Loucy (cell line): ENCODE measurements at regions not wholly inside any gene's neighbourhood (a gene's known extent, or its start where the extent isn't known, plus 50 kb on each side); places are given as distances from the start of the nearest gene placed in this dataset.

Experiments used
- H2AFZ ChIP-seq: fragments of 200-600 bp; sonication (generic); 2 replicates; pipeline ENCODE4 v1.6.0; 2016; ENCODE audit warnings: antibody characterized with exemption, mild to moderate bottlenecking, low read length, moderate library complexity
- H3F3A ChIP-seq: fragments of 200-600 bp; 2 replicates; pipeline ENCODE4 v1.6.0; 2016; ENCODE audit warnings: antibody characterized with exemption, low read depth, mild to moderate bottlenecking
- H3K27me3 ChIP-seq: fragments of 200-600 bp; sonication (generic); 2 replicates; pipeline ENCODE4 v1.6.1; 2014; ENCODE audit warnings: low read length, mild to moderate bottlenecking; ENCODE audit not compliant: insufficient read depth, poor library complexity, severe bottlenecking
- H3K36me3 ChIP-seq: fragments of 200-600 bp; sonication (generic); 2 replicates; pipeline ENCODE4 v1.6.1; 2016; ENCODE audit warnings: low read length; ENCODE audit not compliant: insufficient read depth
- H3K4me1 ChIP-seq: fragments of 200-600 bp; sonication (generic); 2 replicates; pipeline ENCODE4 v1.5.1; 2014; ENCODE audit warnings: low read length, mild to moderate bottlenecking; ENCODE audit not compliant: insufficient read depth, poor library complexity, severe bottlenecking
- H3K4me2 ChIP-seq: fragments of 200-600 bp; sonication (generic); 2 replicates; pipeline ENCODE4 v1.6.0; 2014; ENCODE audit warnings: antibody characterized with exemption, low read length, low read depth, mild to moderate bottlenecking; ENCODE audit not compliant: poor library complexity, severe bottlenecking
- H3K4me3 ChIP-seq: fragments of 200-600 bp; sonication (generic); 2 replicates; pipeline ENCODE4 v1.5.1; 2014; ENCODE audit warnings: low read length, mild to moderate bottlenecking, mixed read lengths; ENCODE audit not compliant: poor library complexity, severe bottlenecking
- H3K79me2 ChIP-seq: fragments of 200-600 bp; sonication (generic); 2 replicates; pipeline ENCODE4 v1.6.1; 2014; ENCODE audit warnings: low read length; ENCODE audit not compliant: insufficient read depth
- H3K9ac ChIP-seq: fragments of 200-600 bp; sonication (generic); 2 replicates; pipeline ENCODE4 v1.6.0; 2014; ENCODE audit warnings: mild to moderate bottlenecking, low read depth, low read length, moderate library complexity; ENCODE audit not compliant: poor library complexity, severe bottlenecking
- H3K9me2 ChIP-seq: fragments of 200-600 bp; sonication (generic); replicated peaks from 2 replicates; pipeline ENCODE4 v1.6.1; 2016; ENCODE audit warnings: low read depth, low read length, mixed read lengths
- H3K9me3 ChIP-seq: fragments of 200-600 bp; sonication (generic); 2 replicates; pipeline ENCODE4 v1.6.1; 2014; ENCODE audit warnings: mild to moderate bottlenecking, antibody characterized with exemption, low read length, low read depth; ENCODE audit not compliant: insufficient read depth
- H4K20me1 ChIP-seq: fragments of 200-600 bp; sonication (generic); 2 replicates; pipeline ENCODE4 v1.6.0; 2014; ENCODE audit warnings: antibody characterized with exemption, low read length, mild to moderate bottlenecking; ENCODE audit not compliant: insufficient read depth, poor library complexity, severe bottlenecking
- EZH2phosphoT487 ChIP-seq: fragments of 200-600 bp; IDR thresholded peaks from 2 replicates; pipeline ENCODE4 v1.6.1; 2018; ENCODE audit warnings: antibody characterized with exemption, mild to moderate bottlenecking, moderate library complexity, borderline replicate concordance
- TF ChIP-seq, protein P1 (sequence below): fragments of 200-600 bp; sonication (generic); conservative IDR thresholded peaks from 2 replicates; pipeline ENCODE4 v1.5.1; 2014; ENCODE audit warnings: mild to moderate bottlenecking, antibody characterized with exemption, low read length

DNA sequence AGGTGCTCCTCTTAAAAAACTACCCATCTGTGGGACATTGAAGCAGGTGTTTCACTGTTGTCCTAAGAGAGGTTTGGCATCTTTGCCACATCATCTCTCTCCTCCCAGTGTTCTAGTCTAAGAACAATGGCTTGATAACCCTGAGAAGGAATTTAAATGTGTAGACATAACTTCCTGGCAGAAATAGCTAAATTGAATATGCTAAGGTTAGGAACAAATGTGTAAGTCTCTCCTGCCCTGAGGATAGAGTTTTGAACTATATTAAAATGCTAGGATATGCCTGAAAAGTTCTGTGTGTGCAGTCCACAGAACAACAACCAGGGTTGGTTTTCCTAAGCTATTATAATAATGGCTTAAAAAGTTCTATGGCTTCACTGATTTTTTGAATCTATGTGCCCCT lies 106.6 kb downstream of the LRRC70 start:
- Histone ChIP-seq H2AFZ (no peak overlapping the region), H3K36me3 (no peaks in the 10 kb centered on the region), H3K4me3 (no peak overlapping the region), H3K27me3 (no peaks in the 10 kb centered on the region), H3K9ac (no peak overlapping the region), H3F3A (no peaks in the 10 kb centered on the region), H3K9me2 (no peaks in the 10 kb centered on the region), H3K79me2 (no peaks in the 10 kb centered on the region), H4K20me1 (no peaks in the 10 kb centered on the region), H3K4me2 (no peak overlapping the region), H3K4me1 (no peaks in the 10 kb centered on the region), H3K9me3 (no peaks in the 10 kb centered on the region)
- TF ChIP-seq, protein P1, sequence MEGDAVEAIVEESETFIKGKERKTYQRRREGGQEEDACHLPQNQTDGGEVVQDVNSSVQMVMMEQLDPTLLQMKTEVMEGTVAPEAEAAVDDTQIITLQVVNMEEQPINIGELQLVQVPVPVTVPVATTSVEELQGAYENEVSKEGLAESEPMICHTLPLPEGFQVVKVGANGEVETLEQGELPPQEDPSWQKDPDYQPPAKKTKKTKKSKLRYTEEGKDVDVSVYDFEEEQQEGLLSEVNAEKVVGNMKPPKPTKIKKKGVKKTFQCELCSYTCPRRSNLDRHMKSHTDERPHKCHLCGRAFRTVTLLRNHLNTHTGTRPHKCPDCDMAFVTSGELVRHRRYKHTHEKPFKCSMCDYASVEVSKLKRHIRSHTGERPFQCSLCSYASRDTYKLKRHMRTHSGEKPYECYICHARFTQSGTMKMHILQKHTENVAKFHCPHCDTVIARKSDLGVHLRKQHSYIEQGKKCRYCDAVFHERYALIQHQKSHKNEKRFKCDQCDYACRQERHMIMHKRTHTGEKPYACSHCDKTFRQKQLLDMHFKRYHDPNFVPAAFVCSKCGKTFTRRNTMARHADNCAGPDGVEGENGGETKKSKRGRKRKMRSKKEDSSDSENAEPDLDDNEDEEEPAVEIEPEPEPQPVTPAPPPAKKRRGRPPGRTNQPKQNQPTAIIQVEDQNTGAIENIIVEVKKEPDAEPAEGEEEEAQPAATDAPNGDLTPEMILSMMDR: no peak
- TF ChIP-seq EZH2phosphoT487: no peak

DNA sequence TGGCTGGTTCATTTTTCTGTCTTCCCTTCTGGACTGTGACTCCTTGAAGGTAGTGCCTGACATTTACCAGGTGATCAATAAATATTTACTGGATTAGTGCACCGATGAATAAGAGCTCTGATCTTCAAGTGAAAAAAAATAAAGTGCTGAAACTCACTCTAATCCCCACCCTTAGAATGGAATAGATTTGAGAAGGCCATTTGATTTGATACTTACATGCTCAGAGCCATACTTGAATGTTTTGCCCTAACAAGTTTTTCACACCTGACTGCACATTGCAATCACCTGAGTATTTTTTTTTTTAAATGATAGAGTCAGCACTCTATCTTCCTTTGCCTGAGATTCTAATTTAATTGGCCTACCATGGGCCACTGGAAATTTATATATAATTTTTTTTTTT lies 105.7 kb downstream of the LRRC70 start:
- H3K9ac ChIP-seq: no peak overlapping the region
- no peaks in the 10 kb centered on the region for H3K4me1 ChIP-seq
- no peak overlapping the region for H3K4me2 ChIP-seq
- no peak overlapping the region for H2AFZ ChIP-seq
- H3K79me2 ChIP-seq: no peaks in the 10 kb centered on the region
- no peaks in the 10 kb centered on the region for H3K27me3 ChIP-seq
- H3K9me2 ChIP-seq: no peaks in the 10 kb centered on the region
- H4K20me1 ChIP-seq: no peaks in the 10 kb centered on the region
- H3K9me3 ChIP-seq: no peaks in the 10 kb centered on the region
- TF ChIP-seq EZH2phosphoT487: no peak
- TF ChIP-seq, protein P1: no peak
- no peaks in the 10 kb centered on the region for H3K36me3 ChIP-seq
- no peaks in the 10 kb centered on the region for H3F3A ChIP-seq
- no peak overlapping the region for H3K4me3 ChIP-seq

DNA sequence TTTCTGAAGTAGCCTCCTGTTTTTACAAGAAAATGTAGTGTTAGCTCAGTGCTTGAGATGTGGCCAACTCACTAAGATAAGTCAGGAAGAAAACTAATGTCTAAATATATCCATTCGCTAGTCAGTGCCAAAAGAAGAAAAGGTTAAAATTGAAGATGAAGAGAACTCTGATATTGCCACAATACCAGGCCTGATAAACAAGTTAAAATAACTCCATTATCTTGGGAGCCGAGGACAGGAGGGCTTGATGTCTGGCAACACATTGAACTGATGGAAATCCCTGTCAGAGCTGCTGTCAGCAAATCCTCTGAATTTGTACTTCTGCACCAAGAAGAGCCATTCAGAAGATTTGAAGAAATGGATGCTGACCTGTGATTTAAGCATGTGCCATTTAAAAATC lies 103.4 kb downstream of the LRRC70 start:
- no peaks in the 10 kb centered on the region for H3F3A ChIP-seq
- H2AFZ ChIP-seq: no peak overlapping the region
- no peaks in the 10 kb centered on the region for H4K20me1 ChIP-seq
- TF ChIP-seq EZH2phosphoT487: no peak
- no peak overlapping the region for H3K4me2 ChIP-seq
- no peaks in the 10 kb centered on the region for H3K27me3 ChIP-seq
- no peak overlapping the region for H3K4me3 ChIP-seq
- H3K9me3 ChIP-seq: no peaks in the 10 kb centered on the region
- H3K9me2 ChIP-seq: no peaks in the 10 kb centered on the region
- H3K9ac ChIP-seq: no peak overlapping the region
- no peaks in the 10 kb centered on the region for H3K36me3 ChIP-seq
- H3K79me2 ChIP-seq: no peaks in the 10 kb centered on the region
- H3K4me1 ChIP-seq: no peaks in the 10 kb centered on the region

DNA sequence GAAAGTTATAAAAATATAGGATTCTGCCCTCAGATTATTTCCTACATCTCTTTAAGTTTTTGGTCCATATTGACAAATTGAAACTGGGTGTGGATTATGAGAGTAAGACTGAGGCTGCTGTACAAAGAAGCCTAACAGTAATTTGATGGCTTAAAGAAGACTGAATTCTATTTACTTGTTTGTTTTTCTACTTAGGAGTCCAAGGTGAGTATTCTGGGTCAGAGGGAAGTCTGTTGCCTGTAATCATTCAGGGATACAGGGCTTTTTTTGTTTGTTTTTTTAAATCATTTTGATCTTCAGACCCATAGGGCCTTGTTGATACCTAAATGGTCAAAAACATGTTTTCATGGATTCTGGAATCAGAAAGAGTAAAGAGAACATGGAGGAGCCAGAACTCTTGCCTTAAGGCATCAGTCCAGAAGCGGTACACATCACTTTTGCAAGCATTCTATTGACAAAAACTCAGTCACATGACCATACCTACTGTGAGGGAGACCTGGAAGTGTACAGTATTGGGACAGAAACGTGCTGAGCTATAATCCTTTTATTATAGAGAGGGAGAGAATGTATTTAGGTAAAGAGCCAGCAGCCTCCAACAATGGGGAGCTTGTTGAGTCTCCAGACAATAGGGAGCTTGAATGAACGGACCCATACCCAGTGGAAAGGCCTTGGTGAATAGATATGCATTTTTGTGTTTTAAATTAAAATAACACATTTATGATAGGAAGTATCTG lies 102.7 kb downstream of the LRRC70 start:
- no peak overlapping the region for H3K9ac ChIP-seq
- H3K4me3 ChIP-seq: no peak overlapping the region
- H3K27me3 ChIP-seq: no peaks in the 10 kb centered on the region
- no peaks in the 10 kb centered on the region for H3K9me2 ChIP-seq
- no peaks in the 10 kb centered on the region for H3K79me2 ChIP-seq
- H2AFZ ChIP-seq: no peak overlapping the region
- TF ChIP-seq, protein P1: no peak
- no peaks in the 10 kb centered on the region for H3F3A ChIP-seq
- H4K20me1 ChIP-seq: no peaks in the 10 kb centered on the region
- no peaks in the 10 kb centered on the region for H3K4me1 ChIP-seq
- no peaks in the 10 kb centered on the region for H3K36me3 ChIP-seq
- H3K9me3 ChIP-seq: no peaks in the 10 kb centered on the region
- no peak overlapping the region for H3K4me2 ChIP-seq
